Esophagus muscularis mucosa (tissue), 4 donors: ENCODE measurements at regions not wholly inside any gene's neighbourhood (a gene's known extent, or its start where the extent isn't known, plus 50 kb on each side); places are given as distances from the start of the nearest gene placed in this dataset.

Experiments
- DNase-seq: peaks from one replicate; pipeline ENCODE4 v3.0.0-alpha.2; 2017; ENCODE audit errors: extremely low spot score
- H3K27ac ChIP-seq, 4 donors: fragments of 200-600 bp; sonication (generic); replicated peaks in 1 of 4; 1 replicate in 3 of 4; 2 replicates in 1 of 4; pipeline ENCODE4 v1.5.1; 2016 to 2019; ENCODE audit warnings: mild to moderate bottlenecking in 1 of 4
- H3K27me3 ChIP-seq, 4 donors: fragments of 200-600 bp; sonication (generic); one replicate each; pipeline versions ENCODE4 v1.5.1 to v1.6.0; 2016 to 2019
- H3K36me3 ChIP-seq, 4 donors: fragments of 200-600 bp; sonication (generic); one replicate each; pipeline ENCODE4 v1.5.1; 2016 to 2019
- H3K4me1 ChIP-seq, 4 donors: fragments of 200-600 bp; sonication (generic); one replicate each; pipeline ENCODE4 v1.5.1; 2016 to 2019
- H3K4me3 ChIP-seq, 4 donors: fragments of 200-600 bp; sonication (generic); 1 replicate in 2 of 4; 2 replicates in 2 of 4; pipeline ENCODE4 v1.5.1; 2016 to 2019; ENCODE audit warnings: mild to moderate bottlenecking in 4 of 4, moderate library complexity in 1 of 4
- H3K9me3 ChIP-seq, 4 donors: fragments of 200-600 bp; sonication (generic); 1 replicate in 3 of 4; 2 replicates in 1 of 4; pipeline ENCODE4 v1.5.1; 2016 to 2019
- CTCF ChIP-seq, 3 experiments: fragments of 200-600 bp in 2 of 3; fragments of 450-650 bp in 1 of 3; sonication (generic) in 2 of 3; IDR thresholded peaks; one replicate each; pipeline ENCODE4 v1.5.1; 2017 to 2019; ENCODE audit warnings: antibody characterized with exemption in 3 of 3, mild to moderate bottlenecking in 2 of 3, moderate library complexity in 1 of 3
- EP300 ChIP-seq: sonication (generic); formaldehyde crosslinking; IDR thresholded peaks from one replicate; pipeline ENCODE4 v1.6.1; 2017; ENCODE audit warnings: antibody characterized with exemption
- POLR2A ChIP-seq: fragments of 450-650 bp; IDR thresholded peaks from one replicate; pipeline ENCODE4 v1.6.1; 2017; ENCODE audit warnings: antibody characterized with exemption, moderate library complexity, mild to moderate bottlenecking, low read depth
- POLR2AphosphoS5 ChIP-seq, 2 donors: sonication (generic); formaldehyde crosslinking; IDR thresholded peaks; one replicate each; pipeline ENCODE4 v1.6.1; 2017; ENCODE audit warnings: antibody characterized with exemption in 2 of 2
- WGBS: methylation state at CpG from one replicate; pipeline ENCODE4 v1.1.5; 2018; 5-methylcytosine and 5-hydroxymethylcytosine counted together
- intact Hi-C: fragments of 100-400 bp; cut with DNase I; formaldehyde crosslinking; loops from one replicate; pipeline ENCODE4 v1.15.1; 2023

DNA sequence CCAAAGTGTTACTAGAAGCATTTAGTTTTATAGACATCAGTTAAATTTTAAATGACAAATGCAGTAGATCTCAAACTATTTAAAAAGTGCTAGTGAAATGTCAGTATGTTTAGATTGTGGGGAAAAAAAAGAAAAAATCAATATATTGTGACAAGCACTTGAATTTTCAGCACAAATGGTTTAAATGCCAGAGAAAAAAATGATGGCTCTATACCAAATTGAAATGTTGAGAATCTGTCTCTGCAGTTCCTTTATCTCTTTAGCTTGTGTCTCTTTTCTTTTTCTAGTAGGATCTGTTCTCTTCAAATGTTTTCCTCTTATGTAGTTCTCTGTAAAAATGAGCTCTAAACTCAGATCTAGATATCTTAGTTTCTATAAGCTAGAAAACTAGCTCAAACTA is 682.6 kb upstream of the GCFC2 start:
- no peak for DNase-seq
- no peaks in the 10 kb centered on the region for H3K36me3 ChIP-seq
- no peak overlapping the region for H3K4me3 ChIP-seq
- intact Hi-C loops, result no loop called here
- H3K4me1 ChIP-seq, result no peaks in the 10 kb centered on the region
- H3K27me3 ChIP-seq, result no peaks in the 10 kb centered on the region
- no peak overlapping the region for H3K27ac ChIP-seq
- no peak for TF ChIP-seq POLR2A
- no peaks in the 10 kb centered on the region for H3K9me3 ChIP-seq

- Histone ChIP-seq H3K4me1 (no peaks in the 10 kb centered on the region), H3K4me3 (no peak overlapping the region), H3K9me3 (no peaks in the 10 kb centered on the region), H3K36me3 (no peaks in the 10 kb centered on the region), H3K27ac (no peak overlapping the region), H3K27me3 (no peaks in the 10 kb centered on the region)
- no peak for DNase-seq
- TF ChIP-seq EP300 (no peak), POLR2AphosphoS5 (IDR thresholded peaks at IDR 0.05) (no peak), POLR2A (no peak), CTCF (IDR thresholded peaks at IDR 0.05) (no peak)
- 21% methylated on average over 3 of the region's 3 CpGs for WGBS
- intact Hi-C loops, result no loop called here
Measured at GRCh38 chr2:76391678-76392077, 681.0 kb upstream of the GCFC2 start.

GRCh38 chr2:76387294-76387693 is 676.6 kb upstream of the GCFC2 start:
- Histone ChIP-seq H3K27me3 (no peaks in the 10 kb centered on the region), H3K4me3 (no peak overlapping the region), H3K36me3 (no peaks in the 10 kb centered on the region), H3K9me3 (no peaks in the 10 kb centered on the region), H3K27ac (no peak overlapping the region), H3K4me1 (no peaks in the 10 kb centered on the region)
- DNase-seq, result no peak
- no peak for TF ChIP-seq CTCF (IDR thresholded peaks at IDR 0.05)
- TF ChIP-seq EP300, result no peak
- TF ChIP-seq POLR2AphosphoS5 (IDR thresholded peaks at IDR 0.05), result no peak
- no peak for TF ChIP-seq POLR2A
- 86% methylated on average over 1 of the region's 1 CpG for WGBS
- intact Hi-C loops, result no loop called here

DNA sequence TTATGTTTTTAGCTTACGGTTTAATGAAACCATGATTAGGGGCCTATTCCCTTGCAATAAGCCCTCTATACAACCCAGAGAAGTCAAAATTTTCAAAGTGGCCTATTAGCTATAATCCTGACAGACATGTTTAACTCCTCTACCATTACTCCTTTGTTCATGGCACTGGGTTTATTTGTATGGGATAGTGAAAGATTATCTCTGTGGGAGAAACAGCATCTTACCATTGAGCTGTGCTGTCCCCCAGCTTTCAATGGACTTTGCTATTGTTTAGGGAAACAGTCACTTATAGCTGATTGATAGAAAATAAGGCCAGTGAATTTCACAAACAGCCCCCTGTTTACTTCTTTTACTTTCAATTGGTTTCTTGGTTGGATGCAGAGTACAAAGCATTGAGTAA is 675.2 kb upstream of the GCFC2 start:
- DNase-seq, result no peak
- H3K9me3 ChIP-seq, result no peaks in the 10 kb centered on the region
- intact Hi-C loops, result no loop called here
- H3K36me3 ChIP-seq, result no peaks in the 10 kb centered on the region
- no peaks in the 10 kb centered on the region for H3K4me1 ChIP-seq
- H3K27me3 ChIP-seq, result no peaks in the 10 kb centered on the region
- no peak for TF ChIP-seq EP300
- TF ChIP-seq POLR2AphosphoS5 (IDR thresholded peaks at IDR 0.05), result no peak
- TF ChIP-seq POLR2A, result no peak
- no peak for TF ChIP-seq CTCF (IDR thresholded peaks at IDR 0.05)
- H3K4me3 ChIP-seq, result no peak overlapping the region
- WGBS, result 80% methylated on average over 1 of the region's 1 CpG
- H3K27ac ChIP-seq, result no peak overlapping the region

GRCh38 chr2:76381624-76382023 is 670.9 kb upstream of the GCFC2 start:
- Histone ChIP-seq H3K27ac (no peak overlapping the region), H3K4me3 (no peak overlapping the region), H3K9me3 (no peaks in the 10 kb centered on the region), H3K27me3 (no peaks in the 10 kb centered on the region), H3K4me1 (no peaks in the 10 kb centered on the region), H3K36me3 (no peaks in the 10 kb centered on the region)
- intact Hi-C loops, result no loop called here
- DNase-seq, result no peak
- TF ChIP-seq EP300 (no peak), POLR2AphosphoS5 (IDR thresholded peaks at IDR 0.05) (no peak), POLR2A (no peak), CTCF (IDR thresholded peaks at IDR 0.05) (no peak)
